ENCODE measurements at regions not wholly inside any gene's neighbourhood (a gene's known extent, or its start where the extent isn't known, plus 50 kb on each side); places are given as distances from the start of the nearest gene placed in this dataset.

DNA sequence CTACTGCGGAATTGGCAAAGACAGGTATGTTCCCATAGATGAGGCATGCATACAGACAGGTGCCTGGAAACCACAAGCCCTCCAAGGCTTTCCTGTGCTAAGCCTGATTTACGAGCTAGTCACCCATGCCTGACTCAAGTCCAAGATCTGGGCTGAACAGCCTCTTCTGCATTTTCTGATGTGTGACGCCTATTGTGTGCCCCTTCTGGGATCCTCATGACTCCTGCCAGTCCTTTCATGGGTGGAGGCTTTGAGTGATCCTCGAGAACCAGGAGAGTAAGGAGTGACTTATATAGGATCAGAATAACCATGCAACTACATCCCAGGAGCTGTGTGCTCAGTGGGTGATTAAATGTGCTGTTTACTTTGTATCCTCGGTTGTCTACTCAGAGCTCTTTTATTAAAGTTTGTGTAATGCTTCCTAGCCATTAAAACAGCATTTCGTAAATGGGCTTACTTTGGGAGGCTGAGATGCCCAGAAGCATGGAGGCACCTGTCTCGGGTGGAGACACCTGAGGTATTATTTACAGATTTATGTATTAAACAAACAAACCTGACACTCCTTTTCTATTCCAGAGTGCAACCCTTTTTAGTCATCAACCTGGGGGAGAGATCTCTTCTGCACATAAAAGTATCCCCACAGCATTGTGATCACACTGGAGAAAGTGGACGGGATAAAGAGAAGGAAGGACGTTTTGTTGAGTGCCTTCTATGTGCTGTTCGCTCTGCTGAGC, 373.0 kb upstream of the DYNLRB2 start:
- WGBS, 2 donors (ENCODE audit: low coverage in 1 of 2) = 75% methylated on average over 4 to 8 of the region's 10 CpGs
- ATAC-seq = no peak
- no peak for TF ChIP-seq EP300 (IDR thresholded peaks at IDR 0.05)
- no peak for TF ChIP-seq POLR2AphosphoS5 (IDR thresholded peaks at IDR 0.05)
- TF ChIP-seq, protein P1, sequence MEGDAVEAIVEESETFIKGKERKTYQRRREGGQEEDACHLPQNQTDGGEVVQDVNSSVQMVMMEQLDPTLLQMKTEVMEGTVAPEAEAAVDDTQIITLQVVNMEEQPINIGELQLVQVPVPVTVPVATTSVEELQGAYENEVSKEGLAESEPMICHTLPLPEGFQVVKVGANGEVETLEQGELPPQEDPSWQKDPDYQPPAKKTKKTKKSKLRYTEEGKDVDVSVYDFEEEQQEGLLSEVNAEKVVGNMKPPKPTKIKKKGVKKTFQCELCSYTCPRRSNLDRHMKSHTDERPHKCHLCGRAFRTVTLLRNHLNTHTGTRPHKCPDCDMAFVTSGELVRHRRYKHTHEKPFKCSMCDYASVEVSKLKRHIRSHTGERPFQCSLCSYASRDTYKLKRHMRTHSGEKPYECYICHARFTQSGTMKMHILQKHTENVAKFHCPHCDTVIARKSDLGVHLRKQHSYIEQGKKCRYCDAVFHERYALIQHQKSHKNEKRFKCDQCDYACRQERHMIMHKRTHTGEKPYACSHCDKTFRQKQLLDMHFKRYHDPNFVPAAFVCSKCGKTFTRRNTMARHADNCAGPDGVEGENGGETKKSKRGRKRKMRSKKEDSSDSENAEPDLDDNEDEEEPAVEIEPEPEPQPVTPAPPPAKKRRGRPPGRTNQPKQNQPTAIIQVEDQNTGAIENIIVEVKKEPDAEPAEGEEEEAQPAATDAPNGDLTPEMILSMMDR (IDR thresholded peaks at IDR 0.05) = no peak
- no peak for TF ChIP-seq POLR2A (IDR thresholded peaks at IDR 0.05)

DNA sequence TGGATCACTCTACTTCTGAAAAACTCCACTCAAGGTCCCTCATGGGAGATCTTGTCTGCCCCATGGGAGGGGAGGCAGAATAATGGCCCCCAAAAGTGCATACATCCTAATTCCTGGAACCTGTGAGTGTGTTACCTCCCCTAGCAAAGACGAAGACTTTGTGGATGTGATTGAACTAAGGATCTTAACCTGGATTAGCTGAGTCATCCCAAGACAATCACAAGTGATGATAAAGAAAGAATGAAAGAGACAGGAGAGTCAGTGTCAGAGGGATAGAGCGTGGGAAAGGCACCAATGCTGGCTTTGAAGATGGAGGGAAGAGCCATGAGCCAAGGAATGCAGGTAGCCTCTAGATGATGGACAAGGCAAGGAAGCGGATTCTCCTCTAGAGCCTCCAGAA, 374.7 kb upstream of the DYNLRB2 start:
- H3K36me3 ChIP-seq = no peaks in the 10 kb centered on the region

More for the DNA sequence above, 373.0 kb upstream of the DYNLRB2 start:
- H3K4me1 ChIP-seq = no peaks in the 10 kb centered on the region
- no peak overlapping the region for H3K4me3 ChIP-seq
- no peaks in the 10 kb centered on the region for H3K36me3 ChIP-seq
- no peaks in the 10 kb centered on the region for H3K9me3 ChIP-seq
- peaks cover 3% of the 10 kb centered on the region for H3K27me3 ChIP-seq
- no peak overlapping the region for H3K27ac ChIP-seq

DNA sequence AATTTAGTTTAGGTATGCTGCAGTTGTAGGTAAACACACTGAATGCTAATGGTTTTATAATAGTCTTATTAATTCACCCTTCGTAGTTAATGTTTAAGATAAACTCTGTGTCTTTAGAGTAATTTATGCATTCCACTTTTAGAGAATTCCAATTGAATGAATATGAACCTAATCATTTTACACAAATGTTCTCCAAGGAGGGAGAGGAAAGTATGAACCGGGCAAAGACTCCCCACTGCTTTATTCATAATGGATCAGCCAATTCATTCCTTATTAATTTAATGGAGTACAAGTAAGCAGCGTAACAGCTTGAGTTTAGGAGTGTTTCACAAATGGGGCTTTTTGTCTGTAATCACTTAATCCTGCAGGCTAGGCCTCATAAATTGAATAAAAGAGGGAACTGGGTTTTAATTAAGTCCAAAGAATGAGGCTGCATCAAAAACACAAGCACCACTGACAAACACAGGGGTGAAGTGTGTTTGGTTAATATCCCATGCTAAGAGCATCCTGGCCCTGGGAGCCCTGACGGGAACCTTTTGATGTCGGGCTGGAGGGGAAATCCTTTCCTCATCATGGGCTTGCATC, 375.7 kb upstream of the DYNLRB2 start:
- H3K9me3 ChIP-seq = no peaks in the 10 kb centered on the region
- H3K36me3 ChIP-seq = no peaks in the 10 kb centered on the region
- ATAC-seq = no peak
- no peaks in the 10 kb centered on the region for H3K4me1 ChIP-seq
- H3K4me3 ChIP-seq = no peak overlapping the region
- 54 to 86% methylated on average over 3 of the region's 5 CpGs for WGBS, 2 donors (ENCODE audit: low coverage in 1 of 2)
- H3K27me3 ChIP-seq = peaks cover 3% of the 10 kb centered on the region
- TF ChIP-seq POLR2AphosphoS5 (IDR thresholded peaks at IDR 0.05) = no peak
- no peak for TF ChIP-seq POLR2A (IDR thresholded peaks at IDR 0.05)
- no peak for TF ChIP-seq EP300 (IDR thresholded peaks at IDR 0.05)
- TF ChIP-seq, protein P1 (IDR thresholded peaks at IDR 0.05) = no peak
- H3K27ac ChIP-seq = no peak overlapping the region

More for the DNA sequence above, 374.7 kb upstream of the DYNLRB2 start:
- H3K27ac ChIP-seq = no peak overlapping the region
- no peak overlapping the region for H3K4me3 ChIP-seq
- no peak for ATAC-seq
- H3K9me3 ChIP-seq = no peaks in the 10 kb centered on the region
- H3K27me3 ChIP-seq = peaks cover 3% of the 10 kb centered on the region
- WGBS, 2 donors (ENCODE audit: low coverage in 1 of 2) = 86 to 91% methylated on average over 1 to 3 of the region's 3 CpGs
- H3K4me1 ChIP-seq = no peaks in the 10 kb centered on the region
- no peak for TF ChIP-seq POLR2A (IDR thresholded peaks at IDR 0.05)
- no peak for TF ChIP-seq POLR2AphosphoS5 (IDR thresholded peaks at IDR 0.05)
- no peak for TF ChIP-seq EP300 (IDR thresholded peaks at IDR 0.05)
- TF ChIP-seq, protein P1 (IDR thresholded peaks at IDR 0.05) = no peak

- no peak for ATAC-seq
- 89 to 100% methylated on average over 2 to 4 of the region's 4 CpGs for WGBS, 2 donors (ENCODE audit: low coverage in 1 of 2)
Measured at GRCh38 chr16:80163339-80163738, 377.5 kb upstream of the DYNLRB2 start.

More at GRCh38 chr16:80163339-80163738, 377.5 kb upstream of the DYNLRB2 start:
- no peaks in the 10 kb centered on the region for H3K36me3 ChIP-seq
- TF ChIP-seq POLR2A (IDR thresholded peaks at IDR 0.05) (no peak), EP300 (IDR thresholded peaks at IDR 0.05) (no peak), POLR2AphosphoS5 (IDR thresholded peaks at IDR 0.05) (no peak)
- TF ChIP-seq, protein P1 (IDR thresholded peaks at IDR 0.05) = no peak
- no peaks in the 10 kb centered on the region for H3K9me3 ChIP-seq
- H3K27me3 ChIP-seq = peaks cover 3% of the 10 kb centered on the region
- H3K27ac ChIP-seq = no peak overlapping the region
- no peak overlapping the region for H3K4me3 ChIP-seq
- no peaks in the 10 kb centered on the region for H3K4me1 ChIP-seq
